Esophagus (tissue), 2 donors: ENCODE measurements at regions not wholly inside any gene's neighbourhood (a gene's known extent, or its start where the extent isn't known, plus 50 kb on each side); places are given as distances from the start of the nearest gene placed in this dataset.

Experiments
- H3K27ac ChIP-seq, 2 donors: one replicate each; pipeline ENCODE4 v1.5.1; 2013; ENCODE audit warnings: low read depth in 2 of 2, mild to moderate bottlenecking in 2 of 2, inconsistent platforms in 1 of 2, low read length in 1 of 2, moderate library complexity in 1 of 2
- H3K27me3 ChIP-seq, 2 donors: one replicate each; pipeline ENCODE4 v1.6.1; 2013; ENCODE audit warnings: low read length in 2 of 2, control low read depth in 1 of 2, mild to moderate bottlenecking in 1 of 2; ENCODE audit not compliant: insufficient read depth in 2 of 2, control insufficient read depth in 1 of 2
- H3K36me3 ChIP-seq, 2 donors: one replicate each; pipeline ENCODE4 v1.6.1; 2013; ENCODE audit warnings: low read length in 1 of 2; ENCODE audit not compliant: control insufficient read depth in 2 of 2, insufficient read depth in 2 of 2
- H3K4me1 ChIP-seq, 2 donors: one replicate each; pipeline ENCODE4 v1.6.1; 2013; ENCODE audit warnings: low read length in 1 of 2; ENCODE audit not compliant: control insufficient read depth in 2 of 2, insufficient read depth in 2 of 2
- H3K4me3 ChIP-seq, 2 donors: one replicate each; pipeline ENCODE4 v1.5.1; 2013; ENCODE audit warnings: low read length in 2 of 2, mild to moderate bottlenecking in 2 of 2, low read depth in 1 of 2, moderate library complexity in 1 of 2
- H3K9me3 ChIP-seq, 2 donors: one replicate each; pipeline ENCODE4 v1.6.1; 2013; ENCODE audit warnings: mild to moderate bottlenecking in 2 of 2, low read depth in 1 of 2, low read length in 1 of 2, moderate library complexity in 1 of 2; ENCODE audit not compliant: control insufficient read depth in 2 of 2, insufficient read depth in 1 of 2
- WGBS, 2 donors: extraction: QIAGEN DNeasy Blood & Tissue Kit; methylation state at CpG; one replicate each; pipeline ENCODE4 v1.1.7; 2013; 5-methylcytosine and 5-hydroxymethylcytosine counted together
- donor health status: healthy with polysubstance abuse.
- donor health status: Bipolar disorder and iron deficiency.

DNA sequence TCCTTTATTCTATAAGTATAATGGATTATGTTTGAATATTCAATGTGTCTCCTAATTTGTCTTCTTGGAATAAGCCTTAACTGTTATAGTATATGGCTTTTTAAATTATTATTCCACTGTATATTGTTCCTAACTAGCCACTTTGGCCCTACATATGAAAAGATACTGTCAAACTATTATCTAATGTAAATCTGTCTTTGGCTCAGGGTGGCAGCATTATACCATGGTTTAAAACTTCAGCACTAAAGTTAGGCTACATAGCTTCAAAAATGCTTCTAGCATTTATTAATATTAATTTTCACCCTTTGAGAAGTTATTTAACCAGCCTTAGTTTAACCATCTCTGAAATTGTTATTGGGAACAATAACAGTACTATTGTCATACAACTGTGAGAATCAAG lies 543.1 kb upstream of the MBL2 start:
- Histone ChIP-seq H3K27ac (no peak overlapping the region), H3K4me1 (no peaks in the 10 kb centered on the region), H3K27me3 (no peaks in the 10 kb centered on the region), H3K9me3 (no peaks in the 10 kb centered on the region), H3K36me3 (no peaks in the 10 kb centered on the region), H3K4me3 (no peak overlapping the region)

DNA sequence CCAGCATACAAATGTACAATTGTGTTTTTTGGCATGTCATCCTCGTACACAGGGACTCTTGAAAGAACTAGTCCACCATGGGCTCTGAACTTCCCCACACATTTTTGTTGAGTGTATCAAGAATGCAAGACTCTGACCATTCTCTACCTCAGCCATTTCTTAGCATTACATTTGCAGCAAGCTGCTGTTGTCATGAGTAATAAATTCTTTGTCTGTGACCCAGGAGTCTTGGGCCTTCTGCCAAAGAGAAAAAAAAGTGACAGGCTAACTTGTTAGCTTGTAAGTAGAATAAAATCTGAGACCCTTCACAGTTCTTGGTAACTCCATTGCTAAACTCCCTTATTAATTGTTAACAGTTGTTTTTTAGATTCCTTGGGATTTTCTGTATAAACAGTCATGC lies 542.3 kb upstream of the MBL2 start:
- no peak overlapping the region for H3K27ac ChIP-seq
- H3K9me3 ChIP-seq: no peaks in the 10 kb centered on the region
- H3K27me3 ChIP-seq: no peaks in the 10 kb centered on the region
- 32 to 38% methylated on average over 1 of the region's 1 CpG for WGBS, 2 donors
- H3K36me3 ChIP-seq: no peaks in the 10 kb centered on the region
- H3K4me3 ChIP-seq: no peak overlapping the region
- no peaks in the 10 kb centered on the region for H3K4me1 ChIP-seq

DNA sequence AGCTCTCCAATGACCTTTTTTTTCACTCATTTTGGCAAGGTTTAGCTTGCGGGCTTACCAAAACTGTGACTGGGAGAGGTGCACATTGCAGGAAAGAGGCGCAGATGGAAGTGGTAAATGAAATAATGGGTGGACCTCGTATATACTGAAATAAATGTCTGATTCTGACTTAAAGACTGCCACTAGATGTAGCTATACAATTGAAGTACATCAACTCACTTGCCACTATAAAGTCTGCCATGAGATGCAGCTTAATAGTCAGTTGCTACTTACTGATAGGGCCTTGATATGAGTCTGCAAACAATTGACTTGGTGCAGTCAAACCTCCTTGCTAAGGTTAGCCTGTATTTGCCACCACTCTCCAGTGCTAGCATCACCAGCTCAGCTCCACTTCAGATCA lies 525.9 kb upstream of the MBL2 start:
- no peak overlapping the region for H3K27ac ChIP-seq
- WGBS, 2 donors: 79 to 80% methylated on average over 3 of the region's 3 CpGs
- H3K36me3 ChIP-seq: no peaks in the 10 kb centered on the region
- no peaks in the 10 kb centered on the region for H3K27me3 ChIP-seq
- no peak overlapping the region for H3K4me3 ChIP-seq
- H3K9me3 ChIP-seq: no peaks in the 10 kb centered on the region
- H3K4me1 ChIP-seq: no peaks in the 10 kb centered on the region

DNA sequence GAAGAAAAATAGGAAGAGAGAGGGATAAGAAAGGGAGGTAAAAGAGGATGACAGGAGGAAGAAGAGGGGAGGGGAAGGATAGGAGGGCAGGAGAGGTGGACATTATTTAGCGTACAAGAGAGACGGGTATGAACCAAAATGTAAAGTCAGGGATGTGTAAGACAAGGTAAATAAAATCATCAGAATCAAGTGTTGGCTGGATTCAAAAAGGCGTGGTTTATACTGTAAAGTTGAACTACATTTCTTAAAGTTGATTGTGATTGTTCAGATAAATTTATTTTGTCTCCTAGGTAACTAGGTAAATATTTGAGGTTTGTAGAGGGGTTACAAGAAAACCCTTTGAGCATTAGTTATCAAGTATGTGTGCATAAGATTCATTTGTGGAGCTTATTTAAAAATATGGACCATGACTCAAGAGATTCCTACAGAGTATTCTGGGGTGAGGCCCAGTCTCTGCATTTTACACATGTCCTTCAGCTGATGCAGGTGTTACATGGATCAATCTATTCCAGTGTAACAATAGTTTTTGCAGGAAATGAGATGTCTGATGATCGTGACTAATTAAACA lies 512.1 kb upstream of the MBL2 start:
- Histone ChIP-seq H3K36me3 (no peaks in the 10 kb centered on the region), H3K4me1 (no peaks in the 10 kb centered on the region), H3K4me3 (no peak overlapping the region), H3K27ac (no peak overlapping the region), H3K27me3 (no peaks in the 10 kb centered on the region), H3K9me3 (no peaks in the 10 kb centered on the region)
- 38 to 50% methylated on average over 4 of the region's 4 CpGs for WGBS, 2 donors

DNA sequence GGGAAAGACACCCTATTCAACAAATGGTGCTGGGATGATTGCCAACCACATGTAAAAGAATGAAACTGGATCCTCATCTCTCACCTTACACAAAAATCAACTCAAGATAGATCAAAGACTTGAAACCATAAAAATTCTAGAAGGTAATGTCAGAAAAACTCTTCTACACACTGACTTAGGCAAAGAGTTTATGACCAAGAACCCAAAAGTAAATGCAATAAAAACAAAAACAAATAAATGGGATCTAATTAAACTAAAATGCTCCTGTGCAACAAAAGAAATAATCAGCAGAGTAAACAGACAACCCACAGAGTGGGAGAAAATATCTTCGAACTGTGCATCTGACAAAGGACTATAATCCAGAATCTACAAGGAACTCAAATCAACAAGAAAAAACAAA lies 504.2 kb upstream of the MBL2 start:
- WGBS, 2 donors: 73 to 75% methylated on average over 1 of the region's 1 CpG
- no peaks in the 10 kb centered on the region for H3K36me3 ChIP-seq
- H3K9me3 ChIP-seq: peaks cover 0 to 3% of the 10 kb centered on the region in 2 donors

DNA sequence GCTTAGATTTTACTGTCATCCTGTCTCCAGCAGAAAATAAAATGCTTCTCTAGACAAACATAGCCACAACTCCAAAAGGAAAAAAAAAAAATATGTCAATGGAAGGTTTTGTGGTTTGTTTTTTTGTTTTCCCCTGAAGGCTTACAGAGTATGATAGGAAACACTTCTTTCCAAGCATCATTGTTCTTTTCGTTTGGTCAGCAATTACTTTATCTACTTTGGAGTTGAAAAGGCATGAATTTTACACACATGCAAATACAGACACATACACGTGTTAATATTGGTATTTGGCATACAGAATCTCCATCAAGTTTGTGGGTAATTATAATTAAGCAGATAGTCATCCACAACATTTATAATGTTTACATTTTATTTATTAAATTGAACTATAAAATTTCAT lies 496.9 kb upstream of the MBL2 start:
- Histone ChIP-seq H3K36me3 (no peaks in the 10 kb centered on the region), H3K4me3 (no peak overlapping the region), H3K9me3 (peaks cover 0 to 3% of the 10 kb centered on the region in 2 donors), H3K4me1 (no peaks in the 10 kb centered on the region), H3K27me3 (no peaks in the 10 kb centered on the region), H3K27ac (no peak overlapping the region)
- 39 to 46% methylated on average over 2 of the region's 2 CpGs for WGBS, 2 donors

More for the DNA sequence above, 504.2 kb upstream of the MBL2 start:
- Histone ChIP-seq H3K27ac (no peak overlapping the region), H3K27me3 (no peaks in the 10 kb centered on the region), H3K4me1 (no peaks in the 10 kb centered on the region), H3K4me3 (no peak overlapping the region)

DNA sequence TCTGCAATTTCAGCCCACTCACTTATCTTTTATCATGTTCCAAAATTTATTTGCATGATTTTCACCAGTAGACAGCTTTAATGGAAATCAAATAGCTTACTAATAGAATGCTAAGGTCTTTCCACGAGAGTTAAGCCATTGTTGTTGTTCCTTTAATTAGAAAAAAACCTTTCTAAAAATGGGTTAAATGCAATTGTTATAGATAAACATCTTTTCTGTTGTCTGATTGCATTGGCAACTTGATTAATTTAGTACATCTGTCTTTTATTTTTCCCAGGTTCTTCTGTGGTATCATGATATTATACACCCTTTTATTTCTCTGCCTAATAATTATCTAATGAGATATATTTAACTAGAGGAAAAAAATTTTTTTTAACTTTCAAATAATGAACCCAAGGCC lies 487.6 kb upstream of the MBL2 start:
- H3K4me1 ChIP-seq: no peaks in the 10 kb centered on the region
- H3K27ac ChIP-seq: no peak overlapping the region
- H3K4me3 ChIP-seq: no peak overlapping the region
- H3K36me3 ChIP-seq: no peaks in the 10 kb centered on the region
- 53 to 60% methylated on average over 1 of the region's 1 CpG for WGBS, 2 donors
- no peaks in the 10 kb centered on the region for H3K27me3 ChIP-seq
- no peaks in the 10 kb centered on the region for H3K9me3 ChIP-seq

DNA sequence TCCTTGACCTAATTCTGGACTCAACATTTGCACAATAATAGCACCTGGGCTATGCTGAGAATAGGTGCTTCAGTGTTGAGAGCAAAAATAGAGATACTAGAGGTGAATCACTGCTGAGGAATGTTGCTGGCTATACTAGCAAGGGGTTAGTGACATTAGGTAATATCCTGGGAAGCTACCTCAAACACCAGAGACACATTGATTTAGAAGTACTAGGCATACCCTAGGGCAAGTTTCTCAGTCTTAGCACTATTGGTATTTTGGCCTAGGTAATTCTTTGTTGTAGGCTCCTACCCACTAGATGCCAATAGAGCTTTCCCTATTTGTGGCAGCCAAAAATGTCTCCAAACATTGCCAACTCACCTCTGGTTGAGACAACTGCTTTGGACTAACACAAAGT lies 484.0 kb upstream of the MBL2 start:
- no peak overlapping the region for H3K4me3 ChIP-seq
- H3K27ac ChIP-seq: no peak overlapping the region
- no peaks in the 10 kb centered on the region for H3K4me1 ChIP-seq
- H3K9me3 ChIP-seq: peaks cover 0 to 6% of the 10 kb centered on the region in 2 donors
- H3K36me3 ChIP-seq: no peaks in the 10 kb centered on the region
- no peaks in the 10 kb centered on the region for H3K27me3 ChIP-seq

DNA sequence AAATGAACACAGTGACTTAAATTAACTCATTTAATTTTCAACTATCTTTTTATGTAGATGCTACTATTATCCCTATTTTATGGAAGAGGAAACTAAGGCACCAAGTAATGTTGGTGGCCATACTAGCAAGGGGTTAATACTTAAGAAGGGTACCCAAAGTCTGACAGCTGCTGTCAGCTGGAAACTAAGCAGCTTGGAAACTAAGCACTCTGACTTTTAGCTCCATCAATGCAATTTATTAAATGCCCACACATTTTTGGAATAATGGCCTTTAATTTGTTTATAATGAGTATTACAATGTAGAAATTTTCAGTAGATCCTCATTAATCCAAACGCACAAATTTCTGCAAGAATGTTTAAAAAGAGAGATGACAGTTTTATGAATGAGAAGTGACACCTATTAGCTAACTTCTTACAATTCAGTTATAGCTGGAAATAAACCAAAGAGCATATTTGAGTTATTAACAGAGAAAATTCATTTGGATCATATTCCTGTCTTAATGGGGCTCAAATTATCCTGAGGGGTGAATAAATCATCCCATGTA lies 483.1 kb upstream of the MBL2 start:
- no peak overlapping the region for H3K4me3 ChIP-seq
- 33 to 65% methylated on average over 1 of the region's 1 CpG for WGBS, 2 donors
- peaks cover 0 to 6% of the 10 kb centered on the region in 2 donors for H3K9me3 ChIP-seq
- no peaks in the 10 kb centered on the region for H3K27me3 ChIP-seq
- no peaks in the 10 kb centered on the region for H3K4me1 ChIP-seq
- no peak overlapping the region for H3K27ac ChIP-seq
- H3K36me3 ChIP-seq: no peaks in the 10 kb centered on the region

DNA sequence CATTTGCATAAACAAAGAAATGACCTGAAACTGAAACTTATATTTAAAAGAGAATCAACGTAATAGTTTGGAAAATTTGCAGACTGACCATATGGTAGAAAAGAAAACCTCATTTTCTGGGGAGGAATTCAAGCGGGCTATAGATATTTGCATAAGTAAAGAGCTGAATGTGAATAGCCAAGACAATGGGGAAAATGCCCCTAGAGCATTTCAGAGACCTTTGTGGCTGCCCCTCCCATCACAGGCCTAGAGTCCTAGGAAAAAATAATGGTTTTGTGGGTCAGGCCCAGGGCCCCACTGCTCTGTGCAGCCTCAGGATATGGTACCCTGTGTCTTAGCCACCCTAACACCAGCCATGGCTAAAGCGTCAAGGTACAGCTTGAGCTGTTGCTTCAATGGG lies 480.6 kb upstream of the MBL2 start:
- Histone ChIP-seq H3K36me3 (no peaks in the 10 kb centered on the region), H3K9me3 (peaks cover 0 to 6% of the 10 kb centered on the region in 2 donors), H3K4me3 (no peak overlapping the region), H3K27ac (no peak overlapping the region), H3K27me3 (no peaks in the 10 kb centered on the region), H3K4me1 (no peaks in the 10 kb centered on the region)
- WGBS, 2 donors: 56 to 57% methylated on average over 3 of the region's 3 CpGs
